ENCODE measurements at regions not wholly inside any gene's neighbourhood (a gene's known extent, or its start where the extent isn't known, plus 50 kb on each side); places are given as distances from the start of the nearest gene placed in this dataset.
A peak's percentile ranks its signal among the peaks of the same experiment; 100 is the strongest.

GRCh38 chr4:100095729-100096595, 94.3 kb downstream of the DDIT4L start:
- TF ChIP-seq, protein P1, sequence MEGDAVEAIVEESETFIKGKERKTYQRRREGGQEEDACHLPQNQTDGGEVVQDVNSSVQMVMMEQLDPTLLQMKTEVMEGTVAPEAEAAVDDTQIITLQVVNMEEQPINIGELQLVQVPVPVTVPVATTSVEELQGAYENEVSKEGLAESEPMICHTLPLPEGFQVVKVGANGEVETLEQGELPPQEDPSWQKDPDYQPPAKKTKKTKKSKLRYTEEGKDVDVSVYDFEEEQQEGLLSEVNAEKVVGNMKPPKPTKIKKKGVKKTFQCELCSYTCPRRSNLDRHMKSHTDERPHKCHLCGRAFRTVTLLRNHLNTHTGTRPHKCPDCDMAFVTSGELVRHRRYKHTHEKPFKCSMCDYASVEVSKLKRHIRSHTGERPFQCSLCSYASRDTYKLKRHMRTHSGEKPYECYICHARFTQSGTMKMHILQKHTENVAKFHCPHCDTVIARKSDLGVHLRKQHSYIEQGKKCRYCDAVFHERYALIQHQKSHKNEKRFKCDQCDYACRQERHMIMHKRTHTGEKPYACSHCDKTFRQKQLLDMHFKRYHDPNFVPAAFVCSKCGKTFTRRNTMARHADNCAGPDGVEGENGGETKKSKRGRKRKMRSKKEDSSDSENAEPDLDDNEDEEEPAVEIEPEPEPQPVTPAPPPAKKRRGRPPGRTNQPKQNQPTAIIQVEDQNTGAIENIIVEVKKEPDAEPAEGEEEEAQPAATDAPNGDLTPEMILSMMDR (IDR thresholded peaks at IDR 0.05), result peak; percentile 23 to 67 (median 57)
- TF ChIP-seq POLR2A (IDR thresholded peaks at IDR 0.05), result no peak

Measured in body of pancreas (tissue), 4 donors.